HL-60 (cell line): ENCODE measurements at regions not wholly inside any gene's neighbourhood (a gene's known extent, or its start where the extent isn't known, plus 50 kb on each side); places are given as distances from the start of the nearest gene placed in this dataset.

Source experiments
- DNase-seq, 2 experiments: peaks; one replicate each; pipeline ENCODE4 v3.0.0-alpha.2; 2010 to 2020; ENCODE audit warnings: low read depth in 1 of 2, low spot score in 1 of 2
- H3K27ac ChIP-seq: fragments of 250-450 bp; sonication (Bioruptor Pico); replicated peaks from 2 replicates; pipeline ENCODE4 v1.5.1; 2020; ENCODE audit warnings: mild to moderate bottlenecking, moderate library complexity
- H3K27me3 ChIP-seq: fragments of 250-450 bp; sonication (Bioruptor Pico); 2 replicates; pipeline ENCODE4 v1.5.1; 2021; ENCODE audit warnings: mild to moderate bottlenecking, moderate library complexity; ENCODE audit not compliant: insufficient read depth, poor library complexity, severe bottlenecking
- H3K4me3 ChIP-seq: replicated peaks from 2 replicates; pipeline ENCODE4 v1.5.1; 2011; ENCODE audit warnings: mild to moderate bottlenecking, control low read depth, low read length; ENCODE audit not compliant: insufficient read depth
- CTCF ChIP-seq: IDR thresholded peaks from one replicate; pipeline ENCODE4 v1.5.1; 2011; ENCODE audit warnings: low read length, control low read depth, inconsistent platforms; ENCODE audit not compliant: insufficient read depth
- GABPA ChIP-seq: IDR thresholded peaks from 2 replicates; pipeline ENCODE4 v1.6.1; 2012; ENCODE audit warnings: low read depth
- POLR2AphosphoS5 ChIP-seq: IDR thresholded peaks from 2 replicates; pipeline ENCODE4 v1.6.1; 2012; ENCODE audit warnings: low read depth
- REST ChIP-seq: IDR thresholded peaks from 2 replicates; pipeline ENCODE4 v1.6.1; 2012; ENCODE audit warnings: low read depth; ENCODE audit not compliant: insufficient replicate concordance
- SPI1 ChIP-seq: IDR thresholded peaks from 2 replicates; pipeline ENCODE4 v1.6.1; 2012; ENCODE audit warnings: low read depth, mild to moderate bottlenecking, borderline replicate concordance

- DNase-seq: no peak
- Histone ChIP-seq H3K4me3 (no peak overlapping the region), H3K27ac (no peak overlapping the region), H3K27me3 (peaks cover 2% of the 10 kb centered on the region)
- no peak for TF ChIP-seq CTCF
These were observed 479.0 kb downstream of the MTRR start for GRCh38 chr5:8347984-8348383.

- no peak for DNase-seq
These were observed 480.9 kb downstream of the MTRR start for GRCh38 chr5:8349855-8350254.

GRCh38 chr5:8350644-8351339, 481.8 kb downstream of the MTRR start:
- Histone ChIP-seq H3K27me3 (peaks cover 2% of the 10 kb centered on the region), H3K4me3 (no peak overlapping the region), H3K27ac (peak overlapping the region; percentile 19; the same call in 1 of the 2 replicates)
- DNase-seq: peak in 1 of 2 experiments; percentile 27
- TF ChIP-seq SPI1: no peak
- no peak for TF ChIP-seq REST
- no peak for TF ChIP-seq GABPA
- TF ChIP-seq CTCF: no peak
- no peak for TF ChIP-seq POLR2AphosphoS5

More at GRCh38 chr5:8349855-8350254, 480.9 kb downstream of the MTRR start:
- Histone ChIP-seq H3K4me3 (no peak overlapping the region), H3K27ac (peak overlapping the region; percentile 19; the same call in 1 of the 2 replicates), H3K27me3 (peaks cover 2% of the 10 kb centered on the region)
- TF ChIP-seq SPI1: no peak
- TF ChIP-seq CTCF: no peak

- DNase-seq: no peak
- H3K27ac ChIP-seq: no peak overlapping the region
- H3K4me3 ChIP-seq: no peak overlapping the region
- no peaks in the 10 kb centered on the region for H3K27me3 ChIP-seq
- TF ChIP-seq CTCF (no peak), GABPA (no peak), SPI1 (no peak), POLR2AphosphoS5 (no peak), REST (no peak)
These were observed 487.0 kb downstream of the MTRR start for GRCh38 chr5:8355981-8356380.
